ENCODE measurements at regions not wholly inside any gene's neighbourhood (a gene's known extent, or its start where the extent isn't known, plus 50 kb on each side); places are given as distances from the start of the nearest gene placed in this dataset.

DNA sequence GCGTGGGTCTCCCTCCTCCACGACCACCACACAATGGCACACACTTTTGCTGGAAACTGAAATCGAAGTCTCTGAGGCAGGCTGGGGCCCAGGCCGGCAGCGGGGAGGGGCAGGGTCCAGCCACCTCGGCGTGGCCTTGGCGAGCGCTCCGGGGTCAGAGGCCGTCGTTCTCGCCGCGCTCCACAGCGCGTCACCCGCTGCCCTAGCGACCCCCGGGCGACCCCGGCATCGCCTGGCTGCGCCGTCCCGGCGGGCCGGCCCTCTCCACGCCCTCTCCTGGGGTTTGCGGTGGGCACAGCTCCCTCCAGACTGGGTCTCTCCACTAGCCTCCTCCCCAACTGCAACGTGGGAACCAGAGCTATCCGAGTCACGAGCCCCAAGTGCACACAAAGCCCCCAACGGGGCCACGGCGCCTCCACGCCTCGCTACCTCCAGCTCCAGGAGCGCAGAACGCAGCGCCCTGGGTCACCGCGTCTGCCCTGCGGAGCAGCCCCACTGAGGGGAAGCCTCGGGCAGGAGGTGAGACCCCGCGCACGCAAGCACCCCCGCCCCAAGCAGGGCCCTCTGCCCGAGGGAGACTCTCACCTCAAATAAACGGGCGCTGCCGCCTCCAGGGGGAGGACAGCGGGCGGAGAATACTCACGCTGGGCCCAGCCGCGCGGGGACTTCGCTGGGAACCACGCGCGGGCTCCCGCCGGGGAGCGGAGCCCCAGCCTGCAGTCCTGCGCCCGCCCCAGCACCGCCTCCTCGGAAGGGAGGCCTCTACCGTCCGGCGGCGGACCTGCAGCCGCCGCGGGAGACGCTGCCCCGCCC lies 134.0 kb upstream of the BARHL2 start:
- Mint-ChIP-seq H3K9me3 (no peaks in the 10 kb centered on the region), H3K4me3 (peak overlapping the region; percentile 78 to 87 (median 84)), H3K4me1 (peaks cover 7 to 13% (median 10%) of the 10 kb centered on the region in 7 donors), H3K36me3 (peaks cover 0 to 4% (median 0%) of the 10 kb centered on the region in 5 donors), H3K27ac (no peak overlapping the region), H3K27me3 (peaks cover 58 to 74% (median 68%) of the 10 kb centered on the region in 5 donors)
- H3K4me3 ChIP-seq (ENCODE audit: low read length) = peak overlapping the region; percentile 69
- H3K9me3 ChIP-seq (ENCODE audit: control insufficient read depth in 2 of 3, low read length in 3 of 3) = no peaks in the 10 kb centered on the region
- DNase-seq (peak; percentile 38 to 78 (median 55)), ATAC-seq (peak; percentile 97)
- intact Hi-C loops (cut with micrococcal nuclease) = loop anchor here (2.0 to 5.0 kb wide), 2 partner anchors 129 to 172 kb away; partner anchors contain the start of gene ZNF644 (in 2 of the 2)
- CTCF ChIA-PET = interaction anchor here (0.6 to 1.1 kb wide), 2 partner anchors 29 to 314 kb away, joined by 3 read pairs; no protein-coding TSS in a partner anchor
- no peak overlapping the region for H3K27ac ChIP-seq (ENCODE audit: low read depth, low read length)
- H3K36me3 ChIP-seq (ENCODE audit: control insufficient read depth in 2 of 3, insufficient read depth in 3 of 3, low read length in 3 of 3) = no peaks in the 10 kb centered on the region
- H3K4me1 ChIP-seq (ENCODE audit: control insufficient read depth in 2 of 2, insufficient read depth in 2 of 2, low read length in 2 of 2) = peaks cover 4% of the 10 kb centered on the region in 2 donors
- POLR2A ChIA-PET = no interaction called here
- peaks cover 0 to 9% of the 10 kb centered on the region in 2 donors for H3K27me3 ChIP-seq (ENCODE audit: control insufficient read depth in 2 of 2, insufficient read depth in 2 of 2, low read length in 2 of 2)

- DNase-seq (no peak), ATAC-seq (no peak)
- peak overlapping the region; percentile 69 for H3K4me3 ChIP-seq (ENCODE audit: low read length)
- no peak overlapping the region for H3K27ac ChIP-seq (ENCODE audit: low read depth, low read length)
- H3K4me3 Mint-ChIP-seq = peak overlapping the region; percentile 78 to 87 (median 84)
- no peaks in the 10 kb centered on the region for H3K36me3 ChIP-seq (ENCODE audit: control insufficient read depth in 2 of 3, insufficient read depth in 3 of 3, low read length in 3 of 3)
- CTCF ChIA-PET = interaction anchor here (0.6 to 1.1 kb wide), 2 partner anchors 28 to 315 kb away, joined by 3 read pairs; no protein-coding TSS in a partner anchor
- H3K27ac Mint-ChIP-seq = peak overlapping the region in 1 of 9 donors; percentile 17
- H3K4me1 Mint-ChIP-seq = peaks cover 7 to 13% (median 10%) of the 10 kb centered on the region in 7 donors
- intact Hi-C loops (cut with micrococcal nuclease) = loop anchor here (2.0 to 5.0 kb wide), 2 partner anchors 128 to 172 kb away; partner anchors contain the start of gene ZNF644 (in 2 of the 2)
- H3K36me3 Mint-ChIP-seq = peaks cover 0 to 4% (median 0%) of the 10 kb centered on the region in 5 donors
- H3K27me3 Mint-ChIP-seq = peaks cover 56 to 75% (median 64%) of the 10 kb centered on the region in 5 donors
- H3K9me3 Mint-ChIP-seq = no peaks in the 10 kb centered on the region
- peaks cover 4% of the 10 kb centered on the region in 2 donors for H3K4me1 ChIP-seq (ENCODE audit: control insufficient read depth in 2 of 2, insufficient read depth in 2 of 2, low read length in 2 of 2)
- POLR2A ChIA-PET = no interaction called here
- H3K9me3 ChIP-seq (ENCODE audit: control insufficient read depth in 2 of 3, low read length in 3 of 3) = no peaks in the 10 kb centered on the region
- H3K27me3 ChIP-seq (ENCODE audit: control insufficient read depth in 2 of 2, insufficient read depth in 2 of 2, low read length in 2 of 2) = peaks cover 0 to 9% of the 10 kb centered on the region in 2 donors
Observed at GRCh38 chr1:90850181-90850897, 133.2 kb upstream of the BARHL2 start.

DNA sequence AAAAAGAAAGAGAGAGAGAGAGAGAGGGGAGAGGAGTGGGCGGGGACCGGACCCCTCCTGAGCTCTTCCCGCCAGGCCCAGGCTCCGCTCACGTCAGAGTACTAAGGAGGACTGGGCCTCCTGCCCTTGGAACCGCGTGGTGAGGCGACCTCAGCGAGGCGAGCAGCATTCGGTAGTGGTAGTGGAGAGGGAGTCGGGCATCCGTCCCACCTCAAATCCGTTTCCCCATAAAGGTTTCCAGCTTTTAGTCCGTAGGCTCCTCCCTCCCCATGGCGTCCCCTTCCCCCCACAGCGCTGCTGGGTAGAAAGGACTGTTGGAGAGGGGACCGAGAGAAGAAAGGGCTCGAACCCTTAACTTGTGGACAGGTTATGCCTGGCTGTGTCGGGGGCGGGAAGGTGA lies 124.4 kb upstream of the BARHL2 start:
- Mint-ChIP-seq H3K9me3 (peaks cover 0 to 9% (median 0%) of the 10 kb centered on the region in 11 donors), H3K4me1 (peaks cover 1 to 21% (median 5%) of the 10 kb centered on the region in 7 donors), H3K27me3 (peaks cover 77 to 97% (median 85%) of the 10 kb centered on the region in 5 donors), H3K4me3 (no peak overlapping the region), H3K27ac (no peak overlapping the region), H3K36me3 (peaks cover 0 to 2% (median 0%) of the 10 kb centered on the region in 5 donors)
- no peaks in the 10 kb centered on the region for H3K9me3 ChIP-seq (ENCODE audit: control insufficient read depth in 2 of 3, low read length in 3 of 3)
- ChIA-PET POLR2A (no interaction called here), CTCF (no interaction called here)
- no peaks in the 10 kb centered on the region for H3K36me3 ChIP-seq (ENCODE audit: control insufficient read depth in 2 of 3, insufficient read depth in 3 of 3, low read length in 3 of 3)
- H3K27me3 ChIP-seq (ENCODE audit: control insufficient read depth in 2 of 2, insufficient read depth in 2 of 2, low read length in 2 of 2) = peaks cover 7 to 20% of the 10 kb centered on the region in 2 donors
- H3K27ac ChIP-seq (ENCODE audit: low read depth, low read length) = no peak overlapping the region
- no peak for DNase-seq
- no peaks in the 10 kb centered on the region for H3K4me1 ChIP-seq (ENCODE audit: control insufficient read depth in 2 of 2, insufficient read depth in 2 of 2, low read length in 2 of 2)
- H3K4me3 ChIP-seq (ENCODE audit: low read length) = no peak overlapping the region
- intact Hi-C loops (cut with micrococcal nuclease) = no loop called here
- ATAC-seq = no peak

- H3K4me1 ChIP-seq (ENCODE audit: control insufficient read depth in 2 of 2, insufficient read depth in 2 of 2, low read length in 2 of 2) = peaks cover 0 to 7% of the 10 kb centered on the region in 2 donors
- ChIA-PET CTCF (no interaction called here), POLR2A (no interaction called here)
- H3K4me3 ChIP-seq (ENCODE audit: low read length) = no peak overlapping the region
- no peaks in the 10 kb centered on the region for H3K36me3 ChIP-seq (ENCODE audit: control insufficient read depth in 2 of 3, insufficient read depth in 3 of 3, low read length in 3 of 3)
- intact Hi-C loops (cut with micrococcal nuclease) = no loop called here
- DNase-seq (no peak), ATAC-seq (no peak)
- no peak overlapping the region for H3K27ac ChIP-seq (ENCODE audit: low read depth, low read length)
- no peaks in the 10 kb centered on the region for H3K9me3 ChIP-seq (ENCODE audit: control insufficient read depth in 2 of 3, low read length in 3 of 3)
- H3K27me3 Mint-ChIP-seq = peaks cover 71 to 95% (median 85%) of the 10 kb centered on the region in 5 donors
- peak overlapping the region in 1 of 10 donors; percentile 3 for H3K4me3 Mint-ChIP-seq
- no peak overlapping the region for H3K27ac Mint-ChIP-seq
- H3K27me3 ChIP-seq (ENCODE audit: control insufficient read depth in 2 of 2, insufficient read depth in 2 of 2, low read length in 2 of 2) = peaks cover 14 to 29% of the 10 kb centered on the region in 2 donors
- H3K4me1 Mint-ChIP-seq = peaks cover 3 to 29% (median 9%) of the 10 kb centered on the region in 7 donors
- peaks cover 0 to 9% (median 0%) of the 10 kb centered on the region in 11 donors for H3K9me3 Mint-ChIP-seq
- peaks cover 0 to 4% (median 0%) of the 10 kb centered on the region in 5 donors for H3K36me3 Mint-ChIP-seq
Observed at GRCh38 chr1:90840352-90840751, 123.2 kb upstream of the BARHL2 start.

DNA sequence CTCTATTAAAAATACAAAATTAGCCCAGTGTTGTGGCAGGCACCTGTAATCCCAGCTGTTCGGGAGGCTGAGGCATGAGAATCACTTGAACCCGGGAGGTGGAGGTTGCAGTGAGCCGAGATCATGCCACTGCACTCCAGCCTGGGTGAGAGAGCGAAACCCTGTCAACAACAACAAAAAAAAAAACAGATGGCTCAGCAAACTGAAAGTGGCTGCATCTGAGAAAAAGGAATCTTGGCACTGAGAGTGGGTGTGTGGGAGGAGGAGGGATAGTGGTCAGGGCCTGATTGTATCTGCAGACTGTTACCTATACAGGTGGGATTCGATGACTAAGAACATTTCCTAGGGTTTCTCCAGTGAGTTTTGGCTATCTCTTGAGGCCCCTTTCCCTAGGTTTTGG lies 122.2 kb upstream of the BARHL2 start:
- Histone ChIP-seq H3K9me3 (ENCODE audit: control insufficient read depth in 2 of 3, low read length in 3 of 3) (no peaks in the 10 kb centered on the region), H3K36me3 (ENCODE audit: control insufficient read depth in 2 of 3, insufficient read depth in 3 of 3, low read length in 3 of 3) (no peaks in the 10 kb centered on the region), H3K4me3 (ENCODE audit: low read length) (no peak overlapping the region), H3K27ac (ENCODE audit: low read depth, low read length) (no peak overlapping the region), H3K27me3 (ENCODE audit: control insufficient read depth in 2 of 2, insufficient read depth in 2 of 2, low read length in 2 of 2) (peaks cover 18 to 39% of the 10 kb centered on the region in 2 donors), H3K4me1 (ENCODE audit: control insufficient read depth in 2 of 2, insufficient read depth in 2 of 2, low read length in 2 of 2) (peaks cover 0 to 14% of the 10 kb centered on the region in 2 donors)
- Mint-ChIP-seq H3K4me1 (peaks cover 3 to 39% (median 18%) of the 10 kb centered on the region in 7 donors), H3K9me3 (peaks cover 0 to 9% (median 0%) of the 10 kb centered on the region in 11 donors), H3K27ac (no peak overlapping the region), H3K27me3 (peaks cover 77 to 95% (median 85%) of the 10 kb centered on the region in 5 donors), H3K4me3 (peak overlapping the region in 1 of 10 donors; percentile 25), H3K36me3 (peaks cover 0 to 4% (median 0%) of the 10 kb centered on the region in 5 donors)
- ChIA-PET POLR2A (no interaction called here), CTCF (no interaction called here)
- ATAC-seq (no peak), DNase-seq (no peak)
- intact Hi-C loops (cut with micrococcal nuclease) = no loop called here

- intact Hi-C loops (cut with micrococcal nuclease) = no loop called here
Observed at GRCh38 chr1:90838720-90839119, 121.6 kb upstream of the BARHL2 start.

More at GRCh38 chr1:90838720-90839119, 121.6 kb upstream of the BARHL2 start:
- H3K27me3 ChIP-seq (ENCODE audit: control insufficient read depth in 2 of 2, insufficient read depth in 2 of 2, low read length in 2 of 2) = peaks cover 18 to 40% of the 10 kb centered on the region in 2 donors
- H3K4me3 ChIP-seq (ENCODE audit: low read length) = no peak overlapping the region
- H3K9me3 ChIP-seq (ENCODE audit: control insufficient read depth in 2 of 3, low read length in 3 of 3) = no peaks in the 10 kb centered on the region
- no peak for ATAC-seq
- peaks cover 0 to 9% (median 0%) of the 10 kb centered on the region in 11 donors for H3K9me3 Mint-ChIP-seq
- ChIA-PET POLR2A (no interaction called here), CTCF (no interaction called here)
- peaks cover 78 to 96% (median 86%) of the 10 kb centered on the region in 5 donors for H3K27me3 Mint-ChIP-seq
- H3K4me3 Mint-ChIP-seq = peak overlapping the region in 1 of 10 donors; percentile 25
- H3K36me3 ChIP-seq (ENCODE audit: control insufficient read depth in 2 of 3, insufficient read depth in 3 of 3, low read length in 3 of 3) = no peaks in the 10 kb centered on the region
- peaks cover 0 to 4% (median 0%) of the 10 kb centered on the region in 5 donors for H3K36me3 Mint-ChIP-seq
- H3K4me1 ChIP-seq (ENCODE audit: control insufficient read depth in 2 of 2, insufficient read depth in 2 of 2, low read length in 2 of 2) = peaks cover 0 to 14% of the 10 kb centered on the region in 2 donors
- H3K27ac ChIP-seq (ENCODE audit: low read depth, low read length) = no peak overlapping the region
- H3K4me1 Mint-ChIP-seq = peaks cover 3 to 44% (median 19%) of the 10 kb centered on the region in 7 donors
- DNase-seq = no peak
- H3K27ac Mint-ChIP-seq = peak overlapping the region in 1 of 9 donors; percentile 65
